ENCODE measurements at regions not wholly inside any gene's neighbourhood (a gene's known extent, or its start where the extent isn't known, plus 50 kb on each side); places are given as distances from the start of the nearest gene placed in this dataset.

GRCh38 chr11:127962416-127962815 lies 624.9 kb downstream of the ETS1 start:
- H3K9me2 ChIP-seq (ENCODE audit: insufficient read depth): peaks cover 13% of the 10 kb centered on the region; the same call in 1 of the 2 replicates
- no peaks in the 10 kb centered on the region for H3K36me3 Mint-ChIP-seq (ENCODE audit: low read depth)
- H2AFZ ChIP-seq: no peak overlapping the region
- no peaks in the 10 kb centered on the region for H3K27me3 ChIP-seq (ENCODE audit: insufficient read depth)
- no peaks in the 10 kb centered on the region for H4K20me1 ChIP-seq (replicated peaks; ENCODE audit: insufficient read depth)
- no peak overlapping the region for H3K27ac Mint-ChIP-seq
- no peaks in the 10 kb centered on the region for H3F3A ChIP-seq (replicated peaks; ENCODE audit: low read depth)
- ATAC-seq (no peak), DNase-seq (ENCODE audit: low spot score) (no peak)
- no peaks in the 10 kb centered on the region for H3K9me3 Mint-ChIP-seq
- peaks cover 2% of the 10 kb centered on the region for H3K27me3 Mint-ChIP-seq (ENCODE audit: insufficient read depth, low read depth, poor library complexity)
- no peak overlapping the region for H3K4me3 Mint-ChIP-seq
- no peaks in the 10 kb centered on the region; the same call in 2 of the 3 replicates for H3K4me1 Mint-ChIP-seq
- no peak overlapping the region for H3K4me3 ChIP-seq
- H3K4me2 ChIP-seq: no peak overlapping the region
- no peak overlapping the region for H3K27ac ChIP-seq (ENCODE audit: low read depth)
- no peaks in the 10 kb centered on the region for H3K4me1 ChIP-seq (ENCODE audit: insufficient read depth)
- H3K36me3 ChIP-seq (ENCODE audit: insufficient read depth): no peaks in the 10 kb centered on the region
- no peaks in the 10 kb centered on the region for H3K79me2 ChIP-seq (replicated peaks; ENCODE audit: insufficient read depth)
- TF ChIP-seq CTCF (conservative IDR thresholded peaks at IDR 0.05; ENCODE audit: low read depth in 2 of 2) (no peak), NANOG (IDR thresholded peaks at IDR 0.05; ENCODE audit: borderline replicate concordance) (no peak), EZH2 (IDR thresholded peaks at IDR 0.05; ENCODE audit: low read depth, unreplicated experiment) (no peak)
- TF ChIP-seq, protein P1, sequence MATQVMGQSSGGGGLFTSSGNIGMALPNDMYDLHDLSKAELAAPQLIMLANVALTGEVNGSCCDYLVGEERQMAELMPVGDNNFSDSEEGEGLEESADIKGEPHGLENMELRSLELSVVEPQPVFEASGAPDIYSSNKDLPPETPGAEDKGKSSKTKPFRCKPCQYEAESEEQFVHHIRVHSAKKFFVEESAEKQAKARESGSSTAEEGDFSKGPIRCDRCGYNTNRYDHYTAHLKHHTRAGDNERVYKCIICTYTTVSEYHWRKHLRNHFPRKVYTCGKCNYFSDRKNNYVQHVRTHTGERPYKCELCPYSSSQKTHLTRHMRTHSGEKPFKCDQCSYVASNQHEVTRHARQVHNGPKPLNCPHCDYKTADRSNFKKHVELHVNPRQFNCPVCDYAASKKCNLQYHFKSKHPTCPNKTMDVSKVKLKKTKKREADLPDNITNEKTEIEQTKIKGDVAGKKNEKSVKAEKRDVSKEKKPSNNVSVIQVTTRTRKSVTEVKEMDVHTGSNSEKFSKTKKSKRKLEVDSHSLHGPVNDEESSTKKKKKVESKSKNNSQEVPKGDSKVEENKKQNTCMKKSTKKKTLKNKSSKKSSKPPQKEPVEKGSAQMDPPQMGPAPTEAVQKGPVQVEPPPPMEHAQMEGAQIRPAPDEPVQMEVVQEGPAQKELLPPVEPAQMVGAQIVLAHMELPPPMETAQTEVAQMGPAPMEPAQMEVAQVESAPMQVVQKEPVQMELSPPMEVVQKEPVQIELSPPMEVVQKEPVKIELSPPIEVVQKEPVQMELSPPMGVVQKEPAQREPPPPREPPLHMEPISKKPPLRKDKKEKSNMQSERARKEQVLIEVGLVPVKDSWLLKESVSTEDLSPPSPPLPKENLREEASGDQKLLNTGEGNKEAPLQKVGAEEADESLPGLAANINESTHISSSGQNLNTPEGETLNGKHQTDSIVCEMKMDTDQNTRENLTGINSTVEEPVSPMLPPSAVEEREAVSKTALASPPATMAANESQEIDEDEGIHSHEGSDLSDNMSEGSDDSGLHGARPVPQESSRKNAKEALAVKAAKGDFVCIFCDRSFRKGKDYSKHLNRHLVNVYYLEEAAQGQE (IDR thresholded peaks at IDR 0.05; ENCODE audit: unreplicated experiment): no peak
- TF ChIP-seq, protein P2, sequence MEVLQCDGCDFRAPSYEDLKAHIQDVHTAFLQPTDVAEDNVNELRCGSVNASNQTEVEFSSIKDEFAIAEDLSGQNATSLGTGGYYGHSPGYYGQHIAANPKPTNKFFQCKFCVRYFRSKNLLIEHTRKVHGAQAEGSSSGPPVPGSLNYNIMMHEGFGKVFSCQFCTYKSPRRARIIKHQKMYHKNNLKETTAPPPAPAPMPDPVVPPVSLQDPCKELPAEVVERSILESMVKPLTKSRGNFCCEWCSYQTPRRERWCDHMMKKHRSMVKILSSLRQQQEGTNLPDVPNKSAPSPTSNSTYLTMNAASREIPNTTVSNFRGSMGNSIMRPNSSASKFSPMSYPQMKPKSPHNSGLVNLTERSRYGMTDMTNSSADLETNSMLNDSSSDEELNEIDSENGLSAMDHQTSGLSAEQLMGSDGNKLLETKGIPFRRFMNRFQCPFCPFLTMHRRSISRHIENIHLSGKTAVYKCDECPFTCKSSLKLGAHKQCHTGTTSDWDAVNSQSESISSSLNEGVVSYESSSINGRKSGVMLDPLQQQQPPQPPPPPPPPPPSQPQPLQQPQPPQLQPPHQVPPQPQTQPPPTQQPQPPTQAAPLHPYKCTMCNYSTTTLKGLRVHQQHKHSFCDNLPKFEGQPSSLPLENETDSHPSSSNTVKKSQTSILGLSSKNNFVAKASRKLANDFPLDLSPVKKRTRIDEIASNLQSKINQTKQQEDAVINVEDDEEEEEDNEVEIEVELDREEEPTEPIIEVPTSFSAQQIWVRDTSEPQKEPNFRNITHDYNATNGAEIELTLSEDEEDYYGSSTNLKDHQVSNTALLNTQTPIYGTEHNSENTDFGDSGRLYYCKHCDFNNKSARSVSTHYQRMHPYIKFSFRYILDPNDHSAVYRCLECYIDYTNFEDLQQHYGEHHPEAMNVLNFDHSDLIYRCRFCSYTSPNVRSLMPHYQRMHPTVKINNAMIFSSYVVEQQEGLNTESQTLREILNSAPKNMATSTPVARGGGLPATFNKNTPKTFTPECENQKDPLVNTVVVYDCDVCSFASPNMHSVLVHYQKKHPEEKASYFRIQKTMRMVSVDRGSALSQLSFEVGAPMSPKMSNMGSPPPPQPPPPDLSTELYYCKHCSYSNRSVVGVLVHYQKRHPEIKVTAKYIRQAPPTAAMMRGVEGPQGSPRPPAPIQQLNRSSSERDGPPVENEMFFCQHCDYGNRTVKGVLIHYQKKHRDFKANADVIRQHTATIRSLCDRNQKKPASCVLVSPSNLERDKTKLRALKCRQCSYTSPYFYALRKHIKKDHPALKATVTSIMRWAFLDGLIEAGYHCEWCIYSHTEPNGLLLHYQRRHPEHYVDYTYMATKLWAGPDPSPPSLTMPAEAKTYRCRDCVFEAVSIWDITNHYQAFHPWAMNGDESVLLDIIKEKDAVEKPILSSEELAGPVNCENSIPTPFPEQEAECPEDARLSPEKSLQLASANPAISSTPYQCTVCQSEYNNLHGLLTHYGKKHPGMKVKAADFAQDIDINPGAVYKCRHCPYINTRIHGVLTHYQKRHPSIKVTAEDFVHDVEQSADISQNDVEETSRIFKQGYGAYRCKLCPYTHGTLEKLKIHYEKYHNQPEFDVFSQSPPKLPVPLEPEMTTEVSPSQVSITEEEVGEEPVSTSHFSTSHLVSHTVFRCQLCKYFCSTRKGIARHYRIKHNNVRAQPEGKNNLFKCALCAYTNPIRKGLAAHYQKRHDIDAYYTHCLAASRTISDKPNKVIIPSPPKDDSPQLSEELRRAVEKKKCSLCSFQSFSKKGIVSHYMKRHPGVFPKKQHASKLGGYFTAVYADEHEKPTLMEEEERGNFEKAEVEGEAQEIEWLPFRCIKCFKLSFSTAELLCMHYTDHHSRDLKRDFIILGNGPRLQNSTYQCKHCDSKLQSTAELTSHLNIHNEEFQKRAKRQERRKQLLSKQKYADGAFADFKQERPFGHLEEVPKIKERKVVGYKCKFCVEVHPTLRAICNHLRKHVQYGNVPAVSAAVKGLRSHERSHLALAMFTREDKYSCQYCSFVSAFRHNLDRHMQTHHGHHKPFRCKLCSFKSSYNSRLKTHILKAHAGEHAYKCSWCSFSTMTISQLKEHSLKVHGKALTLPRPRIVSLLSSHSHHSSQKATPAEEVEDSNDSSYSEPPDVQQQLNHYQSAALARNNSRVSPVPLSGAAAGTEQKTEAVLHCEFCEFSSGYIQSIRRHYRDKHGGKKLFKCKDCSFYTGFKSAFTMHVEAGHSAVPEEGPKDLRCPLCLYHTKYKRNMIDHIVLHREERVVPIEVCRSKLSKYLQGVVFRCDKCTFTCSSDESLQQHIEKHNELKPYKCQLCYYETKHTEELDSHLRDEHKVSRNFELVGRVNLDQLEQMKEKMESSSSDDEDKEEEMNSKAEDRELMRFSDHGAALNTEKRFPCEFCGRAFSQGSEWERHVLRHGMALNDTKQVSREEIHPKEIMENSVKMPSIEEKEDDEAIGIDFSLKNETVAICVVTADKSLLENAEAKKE (CRISPR knock-in tag; IDR thresholded peaks at IDR 0.05): no peak

All from GM23338 (cell line).